C4-2B (cell line): ENCODE measurements at regions not wholly inside any gene's neighbourhood (a gene's known extent, or its start where the extent isn't known, plus 50 kb on each side); places are given as distances from the start of the nearest gene placed in this dataset.

ENCODE experiments used
- H3K27ac ChIP-seq: fragments of 450-650 bp; 2 replicates; pipeline ENCODE4 v1.5.1; 2017
- ZFX ChIP-seq: fragments of 450-650 bp; IDR thresholded peaks from 2 replicates; pipeline ENCODE4 v1.6.1; 2017
- TF ChIP-seq, protein P1 (sequence below): fragments of 450-650 bp; conservative IDR thresholded peaks from 2 replicates; pipeline ENCODE4 v1.5.1; 2017; ENCODE audit warnings: mild to moderate bottlenecking

GRCh38 chr10:90424730-90425129 is 433.1 kb downstream of the HTR7 start:
- H3K27ac ChIP-seq: no peak overlapping the region
- TF ChIP-seq ZFX: no peak
- TF ChIP-seq, protein P1, sequence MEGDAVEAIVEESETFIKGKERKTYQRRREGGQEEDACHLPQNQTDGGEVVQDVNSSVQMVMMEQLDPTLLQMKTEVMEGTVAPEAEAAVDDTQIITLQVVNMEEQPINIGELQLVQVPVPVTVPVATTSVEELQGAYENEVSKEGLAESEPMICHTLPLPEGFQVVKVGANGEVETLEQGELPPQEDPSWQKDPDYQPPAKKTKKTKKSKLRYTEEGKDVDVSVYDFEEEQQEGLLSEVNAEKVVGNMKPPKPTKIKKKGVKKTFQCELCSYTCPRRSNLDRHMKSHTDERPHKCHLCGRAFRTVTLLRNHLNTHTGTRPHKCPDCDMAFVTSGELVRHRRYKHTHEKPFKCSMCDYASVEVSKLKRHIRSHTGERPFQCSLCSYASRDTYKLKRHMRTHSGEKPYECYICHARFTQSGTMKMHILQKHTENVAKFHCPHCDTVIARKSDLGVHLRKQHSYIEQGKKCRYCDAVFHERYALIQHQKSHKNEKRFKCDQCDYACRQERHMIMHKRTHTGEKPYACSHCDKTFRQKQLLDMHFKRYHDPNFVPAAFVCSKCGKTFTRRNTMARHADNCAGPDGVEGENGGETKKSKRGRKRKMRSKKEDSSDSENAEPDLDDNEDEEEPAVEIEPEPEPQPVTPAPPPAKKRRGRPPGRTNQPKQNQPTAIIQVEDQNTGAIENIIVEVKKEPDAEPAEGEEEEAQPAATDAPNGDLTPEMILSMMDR: no peak

- TF ChIP-seq, protein P1: no peak
- TF ChIP-seq ZFX: no peak
- no peak overlapping the region for H3K27ac ChIP-seq
Observed at GRCh38 chr10:90430186-90430585, 427.7 kb downstream of the HTR7 start.

GRCh38 chr10:90432866-90433265 is 425.0 kb downstream of the HTR7 start:
- TF ChIP-seq ZFX: no peak
- TF ChIP-seq, protein P1: no peak
- no peak overlapping the region for H3K27ac ChIP-seq

DNA sequence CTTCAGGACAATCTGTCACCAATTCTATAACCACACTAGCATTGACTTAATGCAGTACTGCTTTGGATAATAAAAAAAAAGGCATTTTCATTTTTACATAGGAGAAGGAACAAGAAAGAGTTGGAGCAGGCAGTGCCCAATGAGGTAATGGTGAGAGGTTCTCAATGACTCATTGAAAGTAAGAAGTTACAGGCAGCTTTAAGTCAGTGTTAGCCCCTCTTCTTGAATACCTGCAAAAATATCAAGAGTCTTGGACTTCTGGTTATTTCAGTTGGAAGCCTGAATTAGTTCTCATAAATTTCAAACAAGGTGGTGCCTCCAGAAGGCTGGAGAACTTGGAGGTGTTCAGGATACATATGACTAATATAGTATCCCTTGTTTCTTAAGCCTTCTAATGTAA is 422.5 kb downstream of the HTR7 start:
- no peak for TF ChIP-seq ZFX
- TF ChIP-seq, protein P1: no peak
- H3K27ac ChIP-seq: no peak overlapping the region

DNA sequence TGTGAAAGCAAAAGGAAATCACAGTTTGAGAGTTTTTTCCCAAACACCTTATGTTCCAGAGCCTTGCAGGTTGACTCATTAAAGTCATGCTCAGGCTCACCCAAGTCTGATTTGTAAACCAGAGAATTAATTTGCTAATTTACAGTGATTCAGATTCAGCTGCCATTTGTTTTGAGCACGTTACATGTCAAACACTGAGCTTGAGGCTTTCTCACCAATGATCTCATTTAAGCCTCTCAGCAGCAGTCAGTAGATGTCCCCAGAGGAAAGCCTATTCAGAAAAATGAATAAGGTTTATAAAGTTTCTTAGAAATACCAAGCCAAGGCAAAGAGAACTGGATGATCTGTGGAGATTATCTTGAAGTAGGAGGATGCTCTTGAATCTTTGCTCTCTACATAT is 420.4 kb downstream of the HTR7 start:
- TF ChIP-seq, protein P1: no peak
- TF ChIP-seq ZFX: no peak
- H3K27ac ChIP-seq: no peak overlapping the region

GRCh38 chr10:90440870-90441269 is 417.0 kb downstream of the HTR7 start:
- no peak for TF ChIP-seq ZFX
- TF ChIP-seq, protein P1: no peak
- H3K27ac ChIP-seq: no peak overlapping the region

DNA sequence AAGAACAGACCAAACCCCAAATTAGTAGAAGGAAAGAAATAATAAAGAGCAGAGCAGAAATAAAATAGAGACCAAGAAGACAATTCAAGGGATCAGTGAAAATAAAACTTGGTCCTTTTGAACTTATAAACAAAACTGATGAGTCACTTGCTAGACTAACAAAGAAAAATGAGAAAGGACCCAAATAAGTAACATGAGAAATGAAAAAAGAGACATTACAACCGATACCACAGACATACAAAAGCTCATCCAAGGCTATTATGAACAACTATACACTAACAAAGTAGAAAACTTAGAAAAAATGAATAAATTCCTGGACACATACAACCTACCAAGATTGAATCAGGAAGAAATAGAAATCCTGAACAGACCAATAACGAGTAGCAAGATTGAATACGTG is 414.5 kb downstream of the HTR7 start:
- no peak for TF ChIP-seq ZFX
- TF ChIP-seq, protein P1: no peak
- no peak overlapping the region for H3K27ac ChIP-seq
